HG03095 (cell line): ENCODE measurements at regions not wholly inside any gene's neighbourhood (a gene's known extent, or its start where the extent isn't known, plus 50 kb on each side); places are given as distances from the start of the nearest gene placed in this dataset.
"Not testable (repeated sequence)": the region's sequence is repeated elsewhere in the genome, so short reads cannot be mapped to it uniquely, and the experiment has no call there.

Experiments
- ATAC-seq: cut with Tn5 transposase; IDR thresholded peaks from one replicate; pipeline ENCODE4 v1.9.1; 2021; ENCODE audit warnings: moderate library complexity; ENCODE audit not compliant: unreplicated experiment

GRCh38 chr14:46596236-46596635, 55.3 kb downstream of the RPL10L start:
- ATAC-seq: no peak

GRCh38 chr14:46582826-46583225, 68.8 kb downstream of the RPL10L start:
- ATAC-seq: no peak

DNA sequence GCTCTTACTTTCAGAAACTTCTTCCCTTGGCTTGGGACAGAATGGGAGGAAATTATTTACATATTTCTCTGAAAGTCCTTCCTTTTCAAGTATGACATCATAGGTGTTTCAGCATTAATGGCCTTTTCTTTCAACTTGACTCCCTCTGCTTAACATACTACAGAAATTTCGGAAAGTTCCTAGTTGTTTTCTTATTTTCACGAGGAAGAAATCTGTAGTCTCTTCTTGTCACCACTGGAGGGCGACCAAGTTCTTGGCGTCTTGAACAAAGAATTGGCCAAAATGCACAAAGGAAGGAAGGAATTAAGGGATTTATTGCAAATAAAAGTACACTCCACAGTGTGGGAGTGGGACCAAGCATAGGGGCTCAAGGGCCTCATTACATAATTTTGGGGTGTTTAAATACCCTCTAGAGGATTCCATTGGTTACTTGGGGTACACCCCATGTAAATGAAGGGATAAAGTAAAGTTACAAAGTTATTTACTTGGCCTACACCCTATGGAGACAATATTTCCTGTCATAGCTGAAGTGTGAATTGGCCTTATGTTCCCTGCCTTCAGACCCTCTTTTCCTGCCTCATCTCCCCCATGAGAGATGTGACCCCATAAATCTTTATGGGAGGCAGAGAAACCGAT, 70.4 kb downstream of the RPL10L start:
- no peak for ATAC-seq

DNA sequence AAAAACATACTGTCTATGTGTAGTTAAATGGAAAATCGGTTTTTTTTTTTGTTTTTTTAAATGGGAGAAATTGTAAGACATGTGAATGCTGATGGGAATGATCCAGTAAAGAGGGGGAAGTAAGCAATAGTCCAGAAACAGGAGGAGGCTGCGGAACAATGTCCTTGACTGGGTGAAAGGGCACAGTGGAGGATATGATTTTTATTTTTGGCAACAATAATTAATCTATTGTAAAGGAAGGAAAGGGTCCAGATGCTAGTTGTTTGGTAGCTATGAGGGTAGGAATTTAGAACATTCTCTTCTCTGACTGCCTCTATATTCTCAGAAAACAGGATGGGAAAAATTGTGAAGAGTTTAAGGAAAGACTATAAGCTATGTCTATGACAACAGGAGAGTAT, 76.6 kb downstream of the RPL10L start:
- ATAC-seq: no peak

GRCh38 chr14:46574221-46574977, 77.2 kb downstream of the RPL10L start:
- no peak for ATAC-seq

DNA sequence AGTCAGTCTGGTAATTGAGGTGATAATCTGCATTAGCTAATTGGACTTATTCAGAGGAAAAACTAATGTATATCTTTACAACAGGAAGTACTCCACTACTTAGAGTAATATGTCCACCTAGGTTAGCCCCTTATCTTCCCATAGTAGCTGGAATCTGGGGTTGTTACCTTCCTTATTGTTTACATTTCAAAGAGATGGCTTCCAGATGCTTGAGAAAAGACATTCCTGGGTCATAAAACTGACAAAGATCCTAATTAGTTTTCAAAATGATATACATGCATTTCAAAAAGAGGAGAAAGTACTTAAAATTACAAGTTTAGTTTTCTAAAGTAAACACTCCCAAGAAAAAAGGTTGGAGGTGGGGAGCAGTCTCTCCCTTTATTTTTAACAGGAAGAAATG, 78.1 kb downstream of the RPL10L start:
- no peak for ATAC-seq

DNA sequence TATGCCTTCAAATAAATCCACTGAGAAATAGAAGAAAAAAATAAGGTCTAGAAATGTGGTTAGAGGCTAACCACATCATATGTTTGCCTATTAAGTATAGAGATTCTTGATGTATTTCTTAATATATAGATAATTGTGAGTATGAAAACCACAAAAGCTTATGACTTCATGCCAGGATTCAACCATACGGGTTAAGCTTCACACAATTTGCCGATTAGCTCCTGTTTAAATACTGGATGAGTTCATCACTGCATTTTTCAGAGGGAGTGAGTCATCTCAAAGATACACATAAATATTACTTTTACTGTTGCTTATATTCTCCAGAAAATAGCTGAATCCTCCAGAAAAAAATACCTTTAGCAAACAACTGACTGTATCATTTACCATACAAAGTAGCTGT, 79.6 kb downstream of the RPL10L start:
- no peak for ATAC-seq

- not testable (repeated sequence) for ATAC-seq
These were observed 83.4 kb downstream of the RPL10L start for GRCh38 chr14:46568161-46568560.

- no peak for ATAC-seq
These were observed 100.7 kb downstream of the RPL10L start for GRCh38 chr14:46550836-46551235.

DNA sequence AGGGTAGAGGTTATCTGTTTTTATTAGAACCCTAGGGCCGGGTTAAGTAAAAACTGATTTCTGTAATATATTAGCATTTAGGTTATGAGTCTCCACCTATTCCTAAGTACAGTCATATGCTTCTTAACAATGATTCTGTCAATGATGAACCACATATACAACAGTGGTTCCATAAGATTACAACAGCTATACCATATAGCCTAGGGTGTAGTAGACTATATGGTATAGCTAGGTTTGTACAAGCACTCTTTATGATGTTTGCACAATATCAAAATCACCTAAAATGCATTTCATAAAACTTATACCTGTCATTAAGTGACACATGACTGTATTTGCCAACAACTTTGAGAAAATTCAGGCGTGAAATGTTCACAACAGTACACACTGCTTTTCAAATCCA, 110.6 kb downstream of the RPL10L start:
- ATAC-seq: no peak

GRCh38 chr14:46519121-46519520, 132.5 kb downstream of the RPL10L start:
- ATAC-seq: no peak

GRCh38 chr14:46508752-46509151, 142.8 kb downstream of the RPL10L start:
- not testable (repeated sequence) for ATAC-seq

- ATAC-seq: no peak
These were observed 152.1 kb downstream of the RPL10L start for GRCh38 chr14:46499521-46499920.

- no peak for ATAC-seq
These were observed 155.2 kb downstream of the RPL10L start for GRCh38 chr14:46496409-46496808.

DNA sequence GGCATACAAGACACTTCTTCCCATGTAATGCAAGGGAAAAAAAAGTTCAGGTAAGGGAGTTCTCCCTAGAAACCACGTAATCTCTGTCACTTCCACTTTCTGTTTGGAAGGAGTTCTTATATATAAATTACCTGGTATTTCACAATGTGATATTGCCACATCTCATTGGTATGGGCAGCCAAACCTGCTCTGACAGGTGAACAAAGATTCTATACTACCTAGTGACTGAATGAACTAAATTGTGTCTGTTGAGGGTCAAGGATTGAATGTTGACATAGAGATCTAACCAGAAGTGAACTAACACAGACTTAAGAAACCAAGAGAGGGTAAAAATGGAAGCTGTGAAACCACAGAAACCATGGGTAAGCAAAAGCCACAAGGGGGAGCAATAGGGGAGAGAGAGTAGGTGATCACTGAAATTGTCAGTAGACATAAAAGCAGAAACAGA, 161.3 kb downstream of the RPL10L start:
- ATAC-seq: peak; percentile 97

GRCh38 chr14:46488374-46488773, 163.2 kb downstream of the RPL10L start:
- no peak for ATAC-seq

DNA sequence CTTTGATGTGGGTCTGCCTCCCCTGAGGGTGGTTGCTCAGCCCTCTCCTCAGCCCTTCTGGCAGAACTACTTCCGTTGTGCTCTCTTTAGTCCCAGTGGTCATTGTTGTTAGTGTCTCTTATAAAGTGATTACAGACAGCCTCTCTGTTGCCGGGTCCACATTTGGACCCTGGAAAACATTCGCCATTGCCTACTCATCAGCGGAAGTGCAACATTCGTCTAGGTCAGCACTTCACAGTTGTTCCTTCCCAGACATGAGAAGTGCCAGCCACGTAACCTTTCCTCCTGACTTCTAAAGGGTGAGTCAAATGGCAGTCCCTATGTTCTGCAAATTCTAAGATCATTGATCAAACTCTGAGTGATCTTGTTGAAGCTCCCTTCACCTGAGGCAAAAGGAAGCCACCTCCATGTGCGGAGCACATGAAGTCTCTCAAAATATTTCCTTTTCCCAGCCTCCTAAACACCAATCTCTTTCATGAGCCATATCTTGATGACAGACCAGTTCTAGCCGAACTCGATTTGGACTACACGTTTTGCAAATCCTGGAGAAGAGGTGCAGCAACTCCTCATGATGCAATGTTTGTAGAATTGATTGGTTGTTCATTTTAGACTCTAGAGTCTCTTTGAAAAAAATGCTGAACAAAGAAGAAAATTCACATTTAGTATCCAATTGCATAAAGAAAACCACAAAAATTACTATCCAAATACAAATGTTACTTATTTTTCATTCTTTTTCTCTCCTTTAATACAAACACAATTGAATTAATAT, 163.8 kb downstream of the RPL10L start:
- no peak for ATAC-seq

GRCh38 chr14:46482200-46482599, 169.4 kb downstream of the RPL10L start:
- no peak for ATAC-seq

DNA sequence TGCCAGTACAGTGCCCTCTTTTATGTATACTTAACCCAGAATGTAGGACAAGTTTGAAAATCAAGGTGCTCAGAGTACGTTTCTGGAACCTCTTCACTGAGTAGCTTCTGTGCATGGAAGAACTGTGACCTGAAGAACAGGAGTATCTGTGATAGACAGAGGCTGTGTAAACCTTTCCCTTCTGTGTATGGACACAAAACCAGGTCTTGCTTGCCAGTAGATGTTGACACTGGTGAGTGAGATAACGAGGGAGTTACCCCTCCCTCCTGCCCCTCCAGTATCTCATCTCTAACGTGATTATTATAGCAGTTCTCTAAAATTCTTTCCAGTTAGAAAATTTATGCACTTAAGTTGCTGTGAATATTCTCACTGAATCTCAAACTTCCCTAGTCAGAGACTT, 170.8 kb downstream of the RPL10L start:
- no peak for ATAC-seq

- ATAC-seq: no peak
These were observed 179.3 kb downstream of the RPL10L start for GRCh38 chr14:46472261-46472660.

DNA sequence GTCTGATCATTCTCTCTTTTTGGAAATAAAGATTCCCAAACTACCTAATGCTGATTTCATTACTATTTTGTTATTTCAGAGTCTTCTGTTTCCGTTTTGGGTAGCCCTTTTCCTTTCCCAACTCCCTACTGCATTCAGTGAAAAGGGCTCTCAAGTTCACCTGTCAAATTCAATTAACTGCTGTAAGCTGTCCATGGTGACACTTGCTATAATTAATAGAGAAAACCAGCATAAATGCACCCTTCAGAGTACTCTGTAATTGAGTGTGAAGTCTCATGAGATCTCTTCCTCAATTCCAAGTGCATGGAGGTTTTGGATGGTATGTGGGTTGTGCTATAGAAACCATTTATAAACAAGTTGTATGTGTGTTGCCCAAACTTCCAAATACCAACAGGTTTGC, 187.2 kb downstream of the RPL10L start:
- no peak for ATAC-seq

- ATAC-seq: no peak
These were observed 199.8 kb downstream of the RPL10L start for GRCh38 chr14:46451800-46452199.
